B cell (primary cell): ENCODE measurements at regions not wholly inside any gene's neighbourhood (a gene's known extent, or its start where the extent isn't known, plus 50 kb on each side); places are given as distances from the start of the nearest gene placed in this dataset.

ENCODE experiments used
- ATAC-seq: fragments of 200-7000 bp; cut with Tn5 transposase; one replicate; pipeline ENCODE4 v1.10.0; 2021; ENCODE audit warnings: low read depth, mild to moderate bottlenecking, moderate number of reproducible peaks, moderate library complexity
- CTCF ChIA-PET: fragments of 350-600 bp; sonication (Branson Sonifier 250); formaldehyde crosslinking; loops from one replicate; lab custom pipeline; 2021; ENCODE audit warnings: antibody characterized with exemption, inconsistent platforms; lab: Charles Lee
- POLR2A ChIA-PET: fragments of 350-600 bp; sonication (Branson Sonifier 250); formaldehyde crosslinking; loops from one replicate; lab custom pipeline; 2021; ENCODE audit warnings: antibody characterized with exemption; lab: Charles Lee
- DNase-seq: peaks from one replicate; pipeline ENCODE4 v3.0.0; 2013
- H2AFZ ChIP-seq: 2 replicates; pipeline ENCODE4 v1.6.1; 2012; ENCODE audit warnings: mild to moderate bottlenecking, low read depth, low read length; ENCODE audit not compliant: insufficient read depth, poor library complexity, severe bottlenecking
- H3K27ac ChIP-seq, 2 donors: 1 replicate in 1 of 2; 2 replicates in 1 of 2; pipeline ENCODE4 v1.5.1; 2012 to 2013; ENCODE audit warnings: low read length in 2 of 2, mild to moderate bottlenecking in 2 of 2, moderate library complexity in 1 of 2
- H3K27me3 ChIP-seq, 4 experiments: fragments of 200-600 bp in 1 of 4; sonication (generic) in 1 of 4; replicated peaks in 1 of 4; 1 replicate in 2 of 4; 2 replicates in 2 of 4; pipeline versions ENCODE4 v1.6.1 to v1.7.0; 2013 to 2016; ENCODE audit warnings: low read length in 3 of 4, mild to moderate bottlenecking in 2 of 4, mixed read lengths in 1 of 4, moderate library complexity in 1 of 4; ENCODE audit not compliant: insufficient read depth in 4 of 4, control insufficient read depth in 3 of 4; ENCODE audit errors: control extremely low read depth in 1 of 4
- H3K36me3 ChIP-seq, 2 experiments: replicated peaks in 1 of 2; 1 replicate in 1 of 2; 2 replicates in 1 of 2; pipeline versions ENCODE4 v1.6.1 to v1.7.1; 2013; ENCODE audit warnings: low read length in 1 of 2; ENCODE audit not compliant: insufficient read depth in 2 of 2, control insufficient read depth in 1 of 2; ENCODE audit errors: control extremely low read depth in 1 of 2, extremely low read depth in 1 of 2
- H3K4me1 ChIP-seq, 2 donors: fragments of 200-600 bp in 1 of 2; sonication (generic) in 1 of 2; 1 replicate in 1 of 2; 2 replicates in 1 of 2; pipeline versions ENCODE4 v1.5.1 to v1.6.1; 2013 to 2017; ENCODE audit warnings: low read length in 2 of 2; ENCODE audit not compliant: control insufficient read depth in 2 of 2, insufficient read depth in 2 of 2
- H3K4me2 ChIP-seq: replicated peaks from 2 replicates; pipeline ENCODE3; 2012; ENCODE audit warnings: mild to moderate bottlenecking, low read depth, low read length; ENCODE audit not compliant: poor library complexity, severe bottlenecking
- H3K4me3 ChIP-seq, 5 experiments: fragments of 200-600 bp in 1 of 5; sonication (generic) in 1 of 5; 1 replicate in 3 of 5; 2 replicates in 2 of 5; pipeline versions ENCODE4 v1.5.1 to v1.7.0; 2011 to 2016; ENCODE audit warnings: low read length in 4 of 5, mild to moderate bottlenecking in 4 of 5, low read depth in 2 of 5, control low read depth in 1 of 5, moderate library complexity in 1 of 5; ENCODE audit not compliant: insufficient read depth in 1 of 5; ENCODE audit errors: control extremely low read depth in 1 of 5, extremely low read depth in 1 of 5
- H3K79me2 ChIP-seq: fragments of 200-600 bp; sonication (generic); one replicate; pipeline ENCODE4 v1.6.0; 2016; ENCODE audit warnings: low read length; ENCODE audit not compliant: control insufficient read depth, insufficient read depth
- H3K9ac ChIP-seq: fragments of 200-600 bp; sonication (generic); 2 replicates; pipeline ENCODE4 v1.6.1; 2017; ENCODE audit warnings: mild to moderate bottlenecking, low read length, moderate library complexity
- H3K9me3 ChIP-seq, 3 donors: one replicate each; pipeline versions ENCODE4 v1.6.1 to v1.7.1; 2013; ENCODE audit warnings: low read length in 2 of 3; ENCODE audit not compliant: control insufficient read depth in 2 of 3, insufficient read depth in 1 of 3; ENCODE audit errors: control extremely low read depth in 1 of 3
- H4K20me1 ChIP-seq: 2 replicates; pipeline ENCODE4 v1.6.0; 2012; ENCODE audit warnings: mild to moderate bottlenecking, low read length; ENCODE audit not compliant: insufficient read depth, control insufficient read depth, poor library complexity, severe bottlenecking
- H3K27ac Mint-ChIP-seq: one replicate; pipeline ENCODE4 v1.8.0; 2021; ENCODE audit warnings: mixed read lengths
- H3K27me3 Mint-ChIP-seq: one replicate; pipeline ENCODE4 v1.8.0; 2021; ENCODE audit warnings: mixed read lengths
- H3K4me1 Mint-ChIP-seq: one replicate; pipeline ENCODE4 v1.8.0; 2021; ENCODE audit warnings: mixed read lengths
- H3K4me3 Mint-ChIP-seq: one replicate; pipeline ENCODE4 v1.8.0; 2021; ENCODE audit warnings: mixed read lengths
- H3K9me3 Mint-ChIP-seq: one replicate; pipeline ENCODE4 v1.8.0; 2022; ENCODE audit warnings: mixed read lengths; ENCODE audit not compliant: insufficient read depth
- CTCF ChIP-seq: fragments of 200-600 bp; IDR thresholded peaks from one replicate; pipeline ENCODE4 v1.8.0; 2022; ENCODE audit warnings: antibody characterized with exemption, mild to moderate bottlenecking
- EZH2 ChIP-seq: IDR thresholded peaks from 2 replicates; pipeline ENCODE4 v1.6.1; 2012; ENCODE audit warnings: borderline replicate concordance, low read depth, mild to moderate bottlenecking, moderate library complexity, low read length; ENCODE audit not compliant: insufficient read depth, poor library complexity, severe bottlenecking
- WGBS: methylation state at CpG from one replicate; pipeline ENCODE4 v1.1.5; 2013; ENCODE audit warnings: missing lambda C conversion rate; ENCODE audit not compliant: insufficient coverage; 5-methylcytosine and 5-hydroxymethylcytosine counted together
- intact Hi-C: fragments of 100-400 bp; cut with micrococcal nuclease; formaldehyde crosslinking; loops from one replicate; pipeline ENCODE4 v1.10.0; 2022

GRCh38 chr12:68391937-68392336 lies 59.8 kb upstream of the MDM1 start:
- Histone ChIP-seq H4K20me1 (no peaks in the 10 kb centered on the region), H3K79me2 (no peaks in the 10 kb centered on the region), H3K4me2 (no peak overlapping the region), H2AFZ (no peak overlapping the region), H3K36me3 (no peaks in the 10 kb centered on the region), H3K27ac (no peak overlapping the region), H3K9me3 (peaks cover 1 to 13% (median 8%) of the 10 kb centered on the region in 3 donors), H3K4me1 (no peaks in the 10 kb centered on the region), H3K9ac (no peak overlapping the region), H3K4me3 (no peak overlapping the region), H3K27me3 (no peaks in the 10 kb centered on the region)
- Mint-ChIP-seq H3K4me3 (no peak overlapping the region), H3K4me1 (no peaks in the 10 kb centered on the region), H3K27me3 (no peaks in the 10 kb centered on the region), H3K27ac (no peak overlapping the region), H3K9me3 (peaks cover 3% of the 10 kb centered on the region)
- WGBS = no CpG with 5 or more reads among the region's 3 CpGs
- POLR2A ChIA-PET = no interaction called here
- no peak for DNase-seq
- intact Hi-C loops = no loop called here
- no peak for ATAC-seq
- TF ChIP-seq CTCF (no peak), EZH2 (no peak)
- CTCF ChIA-PET = interaction anchor here (2.2 kb wide), 1 partner anchor 10 kb away, joined by 6 read pairs; no protein-coding TSS in a partner anchor

GRCh38 chr12:68392376-68392775 lies 60.2 kb upstream of the MDM1 start:
- no peak overlapping the region for H2AFZ ChIP-seq
- no peaks in the 10 kb centered on the region for H3K4me1 ChIP-seq
- no peaks in the 10 kb centered on the region for H3K36me3 ChIP-seq
- no peak for TF ChIP-seq EZH2
- TF ChIP-seq CTCF = no peak
- Mint-ChIP-seq H3K4me3 (no peak overlapping the region), H3K27ac (no peak overlapping the region), H3K27me3 (no peaks in the 10 kb centered on the region), H3K4me1 (no peaks in the 10 kb centered on the region), H3K9me3 (peaks cover 3% of the 10 kb centered on the region)
- H3K79me2 ChIP-seq = no peaks in the 10 kb centered on the region
- no peak overlapping the region for H3K4me2 ChIP-seq
- H3K9me3 ChIP-seq = peaks cover 1 to 13% (median 8%) of the 10 kb centered on the region in 3 donors
- H3K4me3 ChIP-seq = no peak overlapping the region
- no peak overlapping the region for H3K27ac ChIP-seq
- intact Hi-C loops = no loop called here
- H3K9ac ChIP-seq = no peak overlapping the region
- ATAC-seq (no peak), DNase-seq (no peak)
- no peaks in the 10 kb centered on the region for H4K20me1 ChIP-seq
- no peaks in the 10 kb centered on the region for H3K27me3 ChIP-seq
- ChIA-PET CTCF (interaction anchor here (1.0 to 2.2 kb wide), 2 partner anchors 11 kb away, joined by 3 to 6 read pairs; no protein-coding TSS in a partner anchor), POLR2A (no interaction called here)
